H1 (cell line): ENCODE measurements at regions not wholly inside any gene's neighbourhood (a gene's known extent, or its start where the extent isn't known, plus 50 kb on each side); places are given as distances from the start of the nearest gene placed in this dataset.

Experiments
- ASH2L ChIP-seq: fragments of 200-600, 300-600 bp; sonication (generic); IDR thresholded peaks from one replicate; pipeline ENCODE4 v1.7.1; 2017; ENCODE audit warnings: low read length
- CBX5 ChIP-seq: fragments of 300-800, 300-1000 bp; sonication (generic); IDR thresholded peaks from 2 replicates; pipeline ENCODE4 v1.7.1; 2016; ENCODE audit warnings: antibody characterized with exemption, low read length, low read depth
- PHF8 ChIP-seq: fragments of 200-600 bp; sonication (generic); conservative IDR thresholded peaks from 2 replicates; pipeline ENCODE4 v1.7.1; 2012; ENCODE audit warnings: low read depth, mild to moderate bottlenecking, inconsistent platforms, low read length, moderate library complexity

DNA sequence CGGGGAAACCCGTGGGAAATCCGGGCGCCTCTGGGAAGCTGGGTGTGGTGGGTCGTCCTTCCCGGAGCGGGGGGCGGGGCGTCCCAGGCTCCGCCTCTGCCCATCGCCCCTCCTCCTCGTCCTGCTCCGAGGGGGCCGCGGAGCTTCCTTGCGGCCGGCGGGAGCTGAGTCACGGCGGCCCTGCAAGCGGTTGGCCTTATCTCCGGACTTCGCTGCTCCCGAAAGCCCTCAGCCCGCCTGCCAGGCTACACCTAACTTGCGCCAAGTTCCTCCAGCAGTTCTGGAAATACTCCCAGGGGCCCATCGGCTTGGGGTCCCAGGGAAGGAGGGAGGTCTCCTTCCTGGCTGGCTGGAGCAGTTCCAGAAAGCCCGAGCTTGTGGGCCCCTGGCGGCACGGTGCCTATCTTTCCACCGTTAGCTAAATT is 54.1 kb upstream of the CDKN2AIPNL start (continued):
- TF ChIP-seq PHF8 = peak; percentile 62; the same call in 1 of the 2 replicates
- TF ChIP-seq CBX5 = no peak
- peak; percentile 47 for TF ChIP-seq ASH2L
